Erythroblast (primary cell): ENCODE measurements at regions not wholly inside any gene's neighbourhood (a gene's known extent, or its start where the extent isn't known, plus 50 kb on each side); places are given as distances from the start of the nearest gene placed in this dataset.

Experiments used
- GATA1 ChIP-seq: IDR thresholded peaks from 2 replicates; pipeline ENCODE4 v1.6.1; 2011; ENCODE audit warnings: low read depth, mild to moderate bottlenecking, control low read depth, low read length, moderate library complexity
- POLR2A ChIP-seq: IDR thresholded peaks from 2 replicates; pipeline ENCODE4 v1.6.1; 2011; ENCODE audit warnings: mild to moderate bottlenecking, low read length

GRCh38 chr18:73452866-73453265 lies 585.1 kb upstream of the NETO1 start:
- TF ChIP-seq POLR2A: no peak
- no peak for TF ChIP-seq GATA1
